Endothelial cell of umbilical vein (primary cell): ENCODE measurements at regions not wholly inside any gene's neighbourhood (a gene's known extent, or its start where the extent isn't known, plus 50 kb on each side); places are given as distances from the start of the nearest gene placed in this dataset.

Experiments used
- BruUV-seq: library from RNA; stranded (reverse); fragments of 400-500 nt; replicated peaks from 2 replicates; lab custom pipeline; 2021; lab: Mats Ljungman, UMichigan
- CTCF ChIA-PET: fragments of 300-600, 350-600 bp; sonication (Branson Sonifier 250); formaldehyde crosslinking; loops from one replicate; lab custom pipeline; 2021; ENCODE audit warnings: antibody characterized with exemption, inconsistent platforms; lab: Charles Lee
- POLR2A ChIA-PET: fragments of 300-600, 350-600 bp; sonication (Branson Sonifier 250); formaldehyde crosslinking; loops from one replicate; lab custom pipeline; 2021; ENCODE audit warnings: antibody characterized with exemption, inconsistent platforms; lab: Charles Lee
- DNase-seq: peaks from one replicate; pipeline ENCODE4 v3.0.0-alpha.2; 2011; ENCODE audit warnings: low read depth, low spot score
- FAIRE-seq: peaks from 2 replicates; lab custom pipeline; 2011; peaks lifted over from hg19 to GRCh38; lab: Jason Lieb, UNC
- H2AFZ ChIP-seq: 2 replicates; pipeline ENCODE4 v1.6.0; 2012; ENCODE audit warnings: low read depth, low read length, control low read depth, inconsistent platforms
- H3K27ac ChIP-seq: 2 replicates; pipeline ENCODE4 v1.5.1; 2011; ENCODE audit warnings: low read depth, mild to moderate bottlenecking, control low read depth, low read length, moderate library complexity; ENCODE audit not compliant: insufficient read depth
- H3K27me3 ChIP-seq, 2 experiments: 2 replicates each; pipeline versions ENCODE4 v1.6.0 to v1.6.1; 2011; ENCODE audit warnings: low read length in 2 of 2, mixed read lengths in 1 of 2; ENCODE audit not compliant: control insufficient read depth in 2 of 2, insufficient read depth in 2 of 2
- H3K36me3 ChIP-seq, 2 experiments: 2 replicates in 1 of 2; 3 replicates in 1 of 2; pipeline ENCODE4 v1.5.1; 2011; ENCODE audit warnings: low read length in 2 of 2, mild to moderate bottlenecking in 1 of 2, moderate library complexity in 1 of 2; ENCODE audit not compliant: control insufficient read depth in 2 of 2, insufficient read depth in 2 of 2; ENCODE audit errors: extremely low read depth in 1 of 2
- H3K4me1 ChIP-seq: 3 replicates; pipeline ENCODE4 v1.5.1; 2011; ENCODE audit warnings: mild to moderate bottlenecking, low read length; ENCODE audit not compliant: control insufficient read depth, insufficient read depth; ENCODE audit errors: extremely low read depth
- H3K4me2 ChIP-seq: 2 replicates; pipeline ENCODE4 v1.6.1; 2011; ENCODE audit warnings: low read length, control low read depth, mixed read lengths; ENCODE audit not compliant: insufficient read depth
- H3K4me3 ChIP-seq, 3 experiments: fragments of 200-600 bp in 1 of 3; sonication (generic), shearing (Covaris generic) in 1 of 3; replicated peaks in 1 of 3; 2 replicates each; pipeline ENCODE4 v1.5.1; 2011 to 2016; ENCODE audit warnings: control low read depth in 3 of 3, low read length in 3 of 3, mild to moderate bottlenecking in 2 of 3, inconsistent platforms in 1 of 3, low read depth in 1 of 3, moderate library complexity in 1 of 3; ENCODE audit not compliant: insufficient read depth in 1 of 3
- H3K79me2 ChIP-seq: 2 replicates; pipeline ENCODE4 v1.6.0; 2012; ENCODE audit warnings: low read length, inconsistent platforms; ENCODE audit not compliant: control insufficient read depth, insufficient read depth
- H3K9ac ChIP-seq: replicated peaks from 2 replicates; pipeline ENCODE3; 2011; ENCODE audit warnings: low read length, control low read depth; ENCODE audit not compliant: insufficient read depth; ENCODE audit errors: extremely low read depth
- H3K9me1 ChIP-seq: replicated peaks from 3 replicates; pipeline ENCODE4 v1.6.0; 2011; ENCODE audit warnings: mild to moderate bottlenecking, low read length; ENCODE audit not compliant: control insufficient read depth, insufficient read depth; ENCODE audit errors: extremely low read depth
- H3K9me3 ChIP-seq: replicated peaks from 2 replicates; pipeline ENCODE4 v1.5.1; 2012; ENCODE audit warnings: low read length, inconsistent platforms; ENCODE audit not compliant: control insufficient read depth, insufficient read depth
- H4K20me1 ChIP-seq: replicated peaks from 2 replicates; pipeline ENCODE3; 2011; ENCODE audit warnings: mild to moderate bottlenecking, low read length; ENCODE audit not compliant: control insufficient read depth, insufficient read depth; ENCODE audit errors: extremely low read depth
- CTCF ChIP-seq, 2 donors: IDR thresholded peaks; 1 replicate in 1 of 2; 2 replicates in 1 of 2; pipeline ENCODE4 v1.5.1; 2011; ENCODE audit warnings: low read length in 2 of 2, mild to moderate bottlenecking in 2 of 2, moderate library complexity in 2 of 2, control low read depth in 1 of 2, inconsistent platforms in 1 of 2, low read depth in 1 of 2; ENCODE audit not compliant: insufficient read depth in 1 of 2; ENCODE audit errors: extremely low read depth in 1 of 2
- EZH2 ChIP-seq: IDR thresholded peaks from 2 replicates; pipeline ENCODE4 v1.6.1; 2012; ENCODE audit warnings: borderline replicate concordance, low read depth, mild to moderate bottlenecking, moderate library complexity, low read length, inconsistent platforms; ENCODE audit not compliant: severe bottlenecking
- FOS ChIP-seq: IDR thresholded peaks from 2 replicates; pipeline ENCODE4 v1.6.1; 2011; ENCODE audit warnings: mild to moderate bottlenecking, low read length, moderate library complexity, borderline replicate concordance; ENCODE audit not compliant: insufficient read depth
- GATA2 ChIP-seq: IDR thresholded peaks from 2 replicates; pipeline ENCODE4 v1.7.0; 2011; ENCODE audit warnings: low read depth, mild to moderate bottlenecking, moderate library complexity, mixed read lengths, low read length; ENCODE audit not compliant: insufficient read length, insufficient read depth
- JUN ChIP-seq: IDR thresholded peaks from 2 replicates; pipeline ENCODE4 v1.6.1; 2011; ENCODE audit warnings: borderline replicate concordance, low read depth; ENCODE audit not compliant: insufficient read length, insufficient read depth
- MAX ChIP-seq: IDR thresholded peaks from 2 replicates; pipeline ENCODE4 v1.6.1; 2011; ENCODE audit not compliant: insufficient read depth, insufficient read length
- MYC ChIP-seq: IDR thresholded peaks from one replicate; pipeline ENCODE4 v1.6.1; 2011; ENCODE audit warnings: mild to moderate bottlenecking, low read depth, low read length
- POLR2A ChIP-seq: IDR thresholded peaks from 2 replicates; pipeline ENCODE4 v1.6.1; 2012; ENCODE audit warnings: low read depth, mild to moderate bottlenecking, control low read depth, low read length
- POLR2AphosphoS5 ChIP-seq: IDR thresholded peaks from 2 replicates; pipeline ENCODE4 v1.6.1; 2012; ENCODE audit warnings: low read depth, mild to moderate bottlenecking, control low read depth, low read length, moderate library complexity; ENCODE audit not compliant: insufficient read depth
- dilution Hi-C: fragments of 300-500 bp; cut with MboI; formaldehyde crosslinking; loops from one replicate; pipeline ENCODE4 v1.15.0; 2019; ENCODE audit warnings: low sequenced_read_pairs; ENCODE audit not compliant: extremely low pct_ligation_motif_present
- intact Hi-C: fragments of 100-400 bp; cut with micrococcal nuclease; formaldehyde crosslinking; loops from one replicate; pipeline ENCODE4 v1.10.0; 2022

- intact Hi-C loops = no loop called here
- POLR2A ChIA-PET = no interaction called here
- DNase-seq = no peak
- no peaks in the 10 kb centered on the region for H3K36me3 ChIP-seq
- H4K20me1 ChIP-seq = no peaks in the 10 kb centered on the region
- CTCF ChIA-PET = no interaction called here
- no peaks in the 10 kb centered on the region for H3K4me1 ChIP-seq
- H3K9me3 ChIP-seq = no peaks in the 10 kb centered on the region
- no peak overlapping the region for H3K9ac ChIP-seq
- H3K4me3 ChIP-seq = no peak overlapping the region
- H3K27me3 ChIP-seq = no peaks in the 10 kb centered on the region
- TF ChIP-seq MYC (no peak), CTCF (IDR thresholded peaks at IDR 0.05; ENCODE audit: extremely low read depth in 1 of 2, insufficient read depth in 1 of 2, low read depth in 1 of 2, low read length in 2 of 2) (no peak), GATA2 (no peak), JUN (no peak), POLR2A (no peak), POLR2AphosphoS5 (no peak), FOS (no peak), MAX (no peak), EZH2 (no peak)
- no peak overlapping the region for H2AFZ ChIP-seq
- no peak for FAIRE-seq
- no TSS peak for BruUV-seq
- no peaks in the 10 kb centered on the region for H3K9me1 ChIP-seq
- no peak overlapping the region for H3K4me2 ChIP-seq
- dilution Hi-C loops = no loop called here
- H3K27ac ChIP-seq = no peak overlapping the region
- H3K79me2 ChIP-seq = no peaks in the 10 kb centered on the region
Measured at GRCh38 chr1:182164273-182164672, 102.8 kb upstream of the ZNF648 start.
